ENCODE measurements at regions not wholly inside any gene's neighbourhood (a gene's known extent, or its start where the extent isn't known, plus 50 kb on each side); places are given as distances from the start of the nearest gene placed in this dataset.
A peak's percentile ranks its signal among the peaks of the same experiment; 100 is the strongest.

DNA sequence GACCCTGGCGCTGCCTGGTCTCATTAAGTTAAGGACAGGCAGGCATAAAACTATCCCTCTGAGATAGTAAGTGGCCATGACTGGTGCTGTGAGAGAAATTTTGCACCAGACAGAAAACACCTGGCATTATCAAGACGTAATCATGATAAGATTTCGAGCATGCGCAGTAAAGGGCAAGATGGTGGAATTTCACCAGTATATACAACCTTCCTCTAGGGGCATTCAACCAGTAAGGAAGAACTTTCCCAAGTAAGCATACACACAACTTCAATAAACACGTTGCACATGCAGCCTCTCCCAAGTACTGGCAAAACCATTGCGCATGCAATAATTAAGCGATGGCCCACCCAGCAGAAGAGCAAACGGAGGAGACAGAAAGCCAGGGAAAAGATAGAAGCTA lies 1376.4 kb upstream of the CRIM1 start:
- no peaks in the 10 kb centered on the region for H3K4me1 ChIP-seq
- H3K27ac ChIP-seq: no peak overlapping the region
- no peak for TF ChIP-seq Cebpa-rat (IDR thresholded peaks at IDR 0.05)
- H3K9me3 ChIP-seq: no peaks in the 10 kb centered on the region
- no peaks in the 10 kb centered on the region for H3K36me3 ChIP-seq
- no peak overlapping the region for H3K4me2 ChIP-seq
- no peak overlapping the region for H3K4me3 ChIP-seq
- no peak overlapping the region for H3K9ac ChIP-seq
- H3K27me3 ChIP-seq: no peaks in the 10 kb centered on the region
- no peaks in the 10 kb centered on the region for H4K20me1 ChIP-seq

DNA sequence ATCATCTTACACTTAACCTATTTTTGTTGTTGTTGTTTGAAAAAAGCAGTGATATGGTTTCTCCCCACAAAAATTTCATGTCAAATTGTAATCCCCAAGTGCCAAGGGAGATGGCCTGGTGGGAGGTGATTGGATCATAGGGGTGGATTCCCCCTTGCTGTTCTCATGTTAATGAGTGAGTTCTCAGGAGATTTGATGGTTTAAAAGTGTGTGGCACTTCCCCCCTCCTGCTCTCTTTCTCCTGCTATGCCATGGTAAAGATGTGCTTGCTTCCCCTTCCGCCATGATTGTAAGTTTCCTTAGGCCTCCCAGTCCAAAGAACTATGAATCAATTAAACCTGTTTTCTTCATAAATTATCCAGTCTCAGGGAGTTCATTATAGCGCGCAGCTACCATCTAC lies 1362.7 kb upstream of the FAM98A start:
- no peaks in the 10 kb centered on the region for H4K20me1 ChIP-seq
- H3K9me3 ChIP-seq: no peaks in the 10 kb centered on the region
- no peaks in the 10 kb centered on the region for H3K36me3 ChIP-seq
- H3K9ac ChIP-seq: no peak overlapping the region
- no peaks in the 10 kb centered on the region for H3K4me1 ChIP-seq
- H3K4me2 ChIP-seq: no peak overlapping the region
- H3K27ac ChIP-seq: no peak overlapping the region
- no peaks in the 10 kb centered on the region for H3K27me3 ChIP-seq
- TF ChIP-seq Cebpa-rat (IDR thresholded peaks at IDR 0.05): no peak
- H3K4me3 ChIP-seq: no peak overlapping the region

DNA sequence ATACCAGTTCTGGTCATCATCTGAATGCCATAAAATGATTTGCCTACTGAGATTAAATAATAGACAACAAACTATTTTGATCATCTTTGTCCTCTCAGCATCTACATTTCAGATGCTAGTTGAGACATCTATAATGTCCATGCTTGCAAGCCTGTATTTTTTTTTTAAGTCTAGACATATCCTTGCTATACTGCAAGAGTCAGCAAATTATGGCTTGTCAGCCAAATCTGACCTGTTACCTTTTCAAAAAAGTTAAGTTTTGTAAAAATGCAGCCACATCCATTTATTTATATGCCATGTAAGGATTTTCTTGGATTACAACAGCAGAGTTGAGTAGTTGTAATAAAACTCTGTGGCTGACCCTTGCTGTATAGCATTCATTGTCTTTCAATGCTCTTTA lies 1355.7 kb upstream of the FAM98A start:
- no peaks in the 10 kb centered on the region for H3K27me3 ChIP-seq
- no peak overlapping the region for H3K27ac ChIP-seq
- no peaks in the 10 kb centered on the region for H4K20me1 ChIP-seq
- no peaks in the 10 kb centered on the region for H3K4me1 ChIP-seq
- H3K4me3 ChIP-seq: no peak overlapping the region
- no peaks in the 10 kb centered on the region for H3K36me3 ChIP-seq
- no peak for TF ChIP-seq Cebpa-rat (IDR thresholded peaks at IDR 0.05)
- no peak overlapping the region for H3K9ac ChIP-seq
- no peak overlapping the region for H3K4me2 ChIP-seq
- H3K9me3 ChIP-seq: no peaks in the 10 kb centered on the region

DNA sequence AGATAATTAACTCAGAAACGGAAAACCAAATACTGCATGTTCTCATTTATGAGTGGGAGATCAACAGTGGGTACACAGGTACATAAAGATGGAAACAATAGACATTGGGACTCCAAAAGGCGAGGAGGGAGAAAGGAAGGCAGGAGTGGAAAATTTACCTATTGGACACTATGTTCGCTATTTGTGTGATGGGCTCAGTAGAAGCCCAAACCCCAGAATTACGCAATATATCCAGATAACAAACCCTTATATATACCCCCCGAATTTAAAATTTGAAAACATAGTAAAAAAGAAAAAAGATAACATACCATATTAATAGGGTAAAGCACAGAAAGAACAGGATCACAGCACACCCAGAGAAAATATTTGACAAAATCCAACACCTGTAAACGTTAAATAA lies 1351.7 kb upstream of the FAM98A start:
- no peaks in the 10 kb centered on the region for H3K4me1 ChIP-seq
- no peak overlapping the region for H3K27ac ChIP-seq
- TF ChIP-seq Cebpa-rat (IDR thresholded peaks at IDR 0.05): peak; percentile 60; the same call in 1 of the 2 replicates
- no peaks in the 10 kb centered on the region for H4K20me1 ChIP-seq
- no peak overlapping the region for H3K4me2 ChIP-seq
- no peaks in the 10 kb centered on the region for H3K27me3 ChIP-seq
- H3K9ac ChIP-seq: no peak overlapping the region
- no peaks in the 10 kb centered on the region for H3K9me3 ChIP-seq
- H3K36me3 ChIP-seq: no peaks in the 10 kb centered on the region
- no peak overlapping the region for H3K4me3 ChIP-seq

- Histone ChIP-seq H3K9me3 (no peaks in the 10 kb centered on the region), H3K9ac (no peak overlapping the region), H3K27me3 (no peaks in the 10 kb centered on the region), H4K20me1 (no peaks in the 10 kb centered on the region), H3K36me3 (no peaks in the 10 kb centered on the region), H3K4me1 (no peaks in the 10 kb centered on the region), H3K4me2 (no peak overlapping the region), H3K4me3 (no peak overlapping the region), H3K27ac (no peak overlapping the region)
- TF ChIP-seq Cebpa-rat (IDR thresholded peaks at IDR 0.05): no peak
These were observed 1350.2 kb upstream of the FAM98A start for GRCh38 chr2:34949316-34949715.

DNA sequence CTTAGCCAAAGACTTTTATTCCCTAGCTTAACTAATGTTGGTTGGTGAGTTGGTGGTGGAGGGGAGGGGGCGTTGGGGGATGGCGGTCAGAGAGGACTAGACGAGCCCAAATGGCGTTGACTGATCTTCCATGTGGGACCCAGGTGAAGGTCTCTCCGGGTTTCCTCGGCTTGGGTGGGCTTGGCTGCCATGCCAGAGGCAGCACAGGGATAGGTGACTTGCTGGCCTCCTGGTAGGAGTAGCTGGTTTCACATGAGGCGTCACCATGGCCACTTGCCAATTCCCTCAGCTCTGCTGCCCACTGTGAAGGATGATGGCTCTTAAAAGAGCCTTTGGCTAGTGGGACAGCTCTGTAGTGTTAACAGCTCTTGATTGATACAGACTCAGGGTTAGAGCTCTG lies 1337.0 kb upstream of the FAM98A start:
- Histone ChIP-seq H3K9ac (no peak overlapping the region), H4K20me1 (no peaks in the 10 kb centered on the region), H3K4me3 (no peak overlapping the region), H3K36me3 (no peaks in the 10 kb centered on the region), H3K4me1 (0 out of 2 replicates have a peak, but pooled peaks cover 7% of the 10 kb centered on the region), H3K27ac (no peak overlapping the region), H3K4me2 (no peak overlapping the region), H3K9me3 (no peaks in the 10 kb centered on the region), H3K27me3 (no peaks in the 10 kb centered on the region)
- TF ChIP-seq Cebpa-rat (IDR thresholded peaks at IDR 0.05): no peak

- Histone ChIP-seq H3K4me1 (peaks cover 4% of the 10 kb centered on the region; the same call in 1 of the 2 replicates), H3K4me2 (peak overlapping the region; percentile 27), H3K27me3 (no peaks in the 10 kb centered on the region), H4K20me1 (no peaks in the 10 kb centered on the region), H3K27ac (no peak overlapping the region), H3K9ac (no peak overlapping the region), H3K4me3 (no peak overlapping the region), H3K9me3 (no peaks in the 10 kb centered on the region), H3K36me3 (no peaks in the 10 kb centered on the region)
- TF ChIP-seq Cebpa-rat (IDR thresholded peaks at IDR 0.05): no peak
These were observed 1313.0 kb upstream of the FAM98A start for GRCh38 chr2:34912084-34912483.

- TF ChIP-seq Cebpa-rat (IDR thresholded peaks at IDR 0.05): no peak
- H3K9me3 ChIP-seq: no peaks in the 10 kb centered on the region
- no peak overlapping the region for H3K4me3 ChIP-seq
- no peaks in the 10 kb centered on the region for H3K36me3 ChIP-seq
- no peaks in the 10 kb centered on the region for H3K27me3 ChIP-seq
- no peak overlapping the region for H3K4me2 ChIP-seq
- no peak overlapping the region for H3K9ac ChIP-seq
- H4K20me1 ChIP-seq: no peaks in the 10 kb centered on the region
- H3K4me1 ChIP-seq: peaks cover 4% of the 10 kb centered on the region; the same call in 1 of the 2 replicates
- H3K27ac ChIP-seq: no peak overlapping the region
These were observed 1311.0 kb upstream of the FAM98A start for GRCh38 chr2:34909992-34910705.

- Histone ChIP-seq H3K27me3 (no peaks in the 10 kb centered on the region), H3K9ac (no peak overlapping the region), H3K4me3 (no peak overlapping the region), H3K4me2 (no peak overlapping the region), H3K4me1 (peaks cover 4% of the 10 kb centered on the region; the same call in 1 of the 2 replicates), H3K9me3 (no peaks in the 10 kb centered on the region), H3K27ac (no peak overlapping the region), H3K36me3 (no peaks in the 10 kb centered on the region), H4K20me1 (no peaks in the 10 kb centered on the region)
- TF ChIP-seq Cebpa-rat (IDR thresholded peaks at IDR 0.05): no peak
These were observed 1308.7 kb upstream of the FAM98A start for GRCh38 chr2:34907812-34908211.

DNA sequence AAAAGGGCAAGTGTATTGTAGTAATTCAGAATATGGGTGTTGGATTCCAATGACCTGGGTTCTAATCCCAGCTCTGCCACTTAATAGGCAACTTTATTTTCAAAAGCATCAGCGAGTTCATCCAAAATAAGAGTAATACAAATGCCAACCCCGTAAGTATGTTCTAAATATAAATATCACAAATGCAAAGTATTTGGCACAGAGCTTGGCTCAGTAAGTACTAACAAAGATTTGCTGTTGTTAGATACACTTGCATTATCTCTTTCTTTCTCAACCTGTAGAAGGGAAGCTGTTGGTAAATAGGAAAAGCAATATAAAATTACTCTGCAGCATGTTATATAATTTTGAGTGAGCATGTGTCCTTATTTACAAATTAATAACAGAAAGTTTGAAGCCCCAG lies 1302.6 kb upstream of the FAM98A start:
- no peak overlapping the region for H3K27ac ChIP-seq
- H3K4me1 ChIP-seq: no peaks in the 10 kb centered on the region
- no peaks in the 10 kb centered on the region for H3K9me3 ChIP-seq
- H3K4me2 ChIP-seq: no peak overlapping the region
- H3K4me3 ChIP-seq: no peak overlapping the region
- no peak for TF ChIP-seq Cebpa-rat (IDR thresholded peaks at IDR 0.05)
- H3K36me3 ChIP-seq: no peaks in the 10 kb centered on the region
- H3K27me3 ChIP-seq: no peaks in the 10 kb centered on the region
- no peak overlapping the region for H3K9ac ChIP-seq
- H4K20me1 ChIP-seq: no peaks in the 10 kb centered on the region

DNA sequence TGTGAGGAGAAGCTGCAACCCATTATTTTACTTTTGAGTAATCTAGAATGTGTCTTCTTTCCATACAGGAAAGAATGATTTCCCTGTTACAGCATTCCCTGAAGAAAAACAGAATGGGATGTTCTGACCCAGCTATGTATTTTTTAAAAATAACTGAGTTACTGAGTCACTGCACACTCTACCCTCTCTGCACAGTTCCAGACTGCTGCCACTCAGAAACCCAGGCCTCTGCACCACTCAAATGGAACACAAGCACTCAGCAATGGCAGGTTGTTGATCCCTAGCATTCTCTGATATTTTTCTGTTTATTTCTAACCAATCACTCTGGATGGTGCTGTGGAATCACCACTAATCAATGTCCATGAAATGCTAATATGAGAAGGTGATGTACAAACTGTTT lies 1300.0 kb upstream of the FAM98A start:
- H3K36me3 ChIP-seq: no peaks in the 10 kb centered on the region
- no peaks in the 10 kb centered on the region for H4K20me1 ChIP-seq
- no peak overlapping the region for H3K27ac ChIP-seq
- no peak overlapping the region for H3K4me2 ChIP-seq
- TF ChIP-seq Cebpa-rat (IDR thresholded peaks at IDR 0.05): no peak
- no peak overlapping the region for H3K4me3 ChIP-seq
- H3K27me3 ChIP-seq: no peaks in the 10 kb centered on the region
- H3K9ac ChIP-seq: no peak overlapping the region
- no peaks in the 10 kb centered on the region for H3K9me3 ChIP-seq
- no peaks in the 10 kb centered on the region for H3K4me1 ChIP-seq

Measured in BLaER1 (cell line).